Nephron progenitor cell (in vitro differentiated cells): ENCODE measurements at regions not wholly inside any gene's neighbourhood (a gene's known extent, or its start where the extent isn't known, plus 50 kb on each side); places are given as distances from the start of the nearest gene placed in this dataset.

Source experiments
- DNase-seq: peaks from one replicate; pipeline ENCODE4 v3.0.0; 2021
- H3K27ac Mint-ChIP-seq: 2 replicates; pipeline ENCODE4 v1.8.0; 2021; ENCODE audit warnings: mild to moderate bottlenecking, moderate library complexity, mixed read lengths
- H3K27me3 Mint-ChIP-seq: 2 replicates; pipeline ENCODE4 v1.8.0; 2021; ENCODE audit warnings: mild to moderate bottlenecking, low read depth, mixed read lengths; ENCODE audit not compliant: poor library complexity
- H3K36me3 Mint-ChIP-seq: 2 replicates; pipeline ENCODE4 v1.8.0; 2021; ENCODE audit warnings: low read depth, mixed read lengths
- H3K4me1 Mint-ChIP-seq: 2 replicates; pipeline ENCODE4 v1.8.0; 2021; ENCODE audit warnings: mixed read lengths
- H3K4me3 Mint-ChIP-seq: 2 replicates; pipeline ENCODE4 v1.8.0; 2021; ENCODE audit warnings: mild to moderate bottlenecking, moderate library complexity, mixed read lengths
- H3K9me3 Mint-ChIP-seq: 2 replicates; pipeline ENCODE4 v1.8.0; 2021; ENCODE audit warnings: mild to moderate bottlenecking, moderate library complexity, mixed read lengths
- CTCF ChIP-seq: fragments of 200-600 bp; sonication (generic); IDR thresholded peaks from 2 replicates; pipeline ENCODE4 v1.5.0; 2021; ENCODE audit warnings: antibody characterized with exemption

GRCh38 chr5:51487952-51488351, 104.7 kb downstream of the ISL1 start:
- no peak for DNase-seq
- Mint-ChIP-seq H3K4me1 (no peaks in the 10 kb centered on the region), H3K27me3 (no peaks in the 10 kb centered on the region), H3K27ac (no peak overlapping the region), H3K36me3 (no peaks in the 10 kb centered on the region), H3K9me3 (no peaks in the 10 kb centered on the region), H3K4me3 (no peak overlapping the region)
- no peak for TF ChIP-seq CTCF

- no peak for TF ChIP-seq CTCF
- Mint-ChIP-seq H3K27ac (no peak overlapping the region), H3K27me3 (no peaks in the 10 kb centered on the region), H3K36me3 (no peaks in the 10 kb centered on the region), H3K4me1 (no peaks in the 10 kb centered on the region), H3K9me3 (no peaks in the 10 kb centered on the region), H3K4me3 (no peak overlapping the region)
- DNase-seq, result no peak
Observed at GRCh38 chr5:51488803-51489642, 105.8 kb downstream of the ISL1 start.

GRCh38 chr5:51494821-51495220, 111.6 kb downstream of the ISL1 start:
- no peaks in the 10 kb centered on the region for H3K4me1 Mint-ChIP-seq
- H3K36me3 Mint-ChIP-seq, result no peaks in the 10 kb centered on the region
- H3K27ac Mint-ChIP-seq, result no peak overlapping the region
- H3K9me3 Mint-ChIP-seq, result no peaks in the 10 kb centered on the region
- no peaks in the 10 kb centered on the region for H3K27me3 Mint-ChIP-seq
- no peak overlapping the region for H3K4me3 Mint-ChIP-seq
- TF ChIP-seq CTCF, result no peak
- no peak for DNase-seq

GRCh38 chr5:51495672-51496071, 112.4 kb downstream of the ISL1 start:
- Mint-ChIP-seq H3K27me3 (no peaks in the 10 kb centered on the region), H3K9me3 (no peaks in the 10 kb centered on the region), H3K4me1 (no peaks in the 10 kb centered on the region), H3K36me3 (no peaks in the 10 kb centered on the region), H3K27ac (no peak overlapping the region), H3K4me3 (no peak overlapping the region)
- TF ChIP-seq CTCF, result no peak
- DNase-seq, result no peak

GRCh38 chr5:51517838-51518237, 134.6 kb downstream of the ISL1 start:
- Mint-ChIP-seq H3K4me3 (no peak overlapping the region), H3K27ac (no peak overlapping the region), H3K36me3 (no peaks in the 10 kb centered on the region), H3K4me1 (no peaks in the 10 kb centered on the region), H3K27me3 (peaks cover 5% of the 10 kb centered on the region), H3K9me3 (no peaks in the 10 kb centered on the region)
- TF ChIP-seq CTCF, result no peak
- DNase-seq, result no peak

GRCh38 chr5:51518607-51519006, 135.4 kb downstream of the ISL1 start:
- Mint-ChIP-seq H3K9me3 (no peaks in the 10 kb centered on the region), H3K27me3 (peaks cover 5% of the 10 kb centered on the region), H3K27ac (no peak overlapping the region)

More at GRCh38 chr5:51518607-51519006, 135.4 kb downstream of the ISL1 start:
- Mint-ChIP-seq H3K36me3 (no peaks in the 10 kb centered on the region), H3K4me1 (no peaks in the 10 kb centered on the region), H3K4me3 (no peak overlapping the region)
- TF ChIP-seq CTCF, result no peak
- no peak for DNase-seq
